Prostate gland (tissue), 2 donors: ENCODE measurements at regions not wholly inside any gene's neighbourhood (a gene's known extent, or its start where the extent isn't known, plus 50 kb on each side); places are given as distances from the start of the nearest gene placed in this dataset.
A peak's percentile ranks its signal among the peaks of the same experiment; 100 is the strongest.
"Not testable (repeated sequence)": the region's sequence is repeated elsewhere in the genome, so short reads cannot be mapped to it uniquely, and the experiment has no call there.

ENCODE experiments used
- DNase-seq: peaks from one replicate; pipeline ENCODE4 v3.0.0-alpha.2; 2019; ENCODE audit warnings: low spot score
- H3K27ac ChIP-seq, 2 donors: fragments of 200-600 bp; sonication (generic); 2 replicates each; pipeline ENCODE4 v1.5.1; 2017 to 2019
- H3K27me3 ChIP-seq: fragments of 200-600 bp; sonication (generic); replicated peaks from 2 replicates; pipeline ENCODE4 v1.5.1; 2019; ENCODE audit not compliant: insufficient read depth
- H3K36me3 ChIP-seq, 2 donors: fragments of 200-600 bp; sonication (generic); 1 replicate in 1 of 2; 2 replicates in 1 of 2; pipeline versions ENCODE4 v1.5.1 to v1.8.1; 2017 to 2019
- H3K4me1 ChIP-seq: fragments of 200-600 bp; sonication (generic); replicated peaks from 2 replicates; pipeline ENCODE4 v1.5.1; 2019
- H3K4me3 ChIP-seq, 2 donors: fragments of 200-600 bp; sonication (generic); 2 replicates each; pipeline ENCODE4 v1.5.1; 2017 to 2019
- H3K9me3 ChIP-seq: fragments of 200-600 bp; sonication (generic); 2 replicates; pipeline ENCODE4 v1.5.1; 2017
- CTCF ChIP-seq, 4 experiments: fragments of 200-600 bp in 2 of 4; fragments of 450-650 bp in 2 of 4; sonication (generic) in 2 of 4; IDR thresholded peaks; 1 replicate in 3 of 4; 2 replicates in 1 of 4; pipeline ENCODE4 v1.5.1; 2016 to 2019; ENCODE audit warnings: antibody characterized with exemption in 4 of 4, mild to moderate bottlenecking in 2 of 4, moderate library complexity in 2 of 4
- POLR2A ChIP-seq: fragments of 450-650 bp; IDR thresholded peaks from one replicate; pipeline ENCODE4 v1.6.1; 2016; ENCODE audit warnings: antibody characterized with exemption, mild to moderate bottlenecking
- POLR2AphosphoS5 ChIP-seq: sonication (generic); formaldehyde crosslinking; IDR thresholded peaks from one replicate; pipeline ENCODE4 v1.6.1; 2017; ENCODE audit warnings: antibody characterized with exemption
- WGBS: methylation state at CpG from one replicate; pipeline ENCODE4 v1.1.5; 2018; 5-methylcytosine and 5-hydroxymethylcytosine counted together
- intact Hi-C: fragments of 100-400 bp; cut with DNase I; formaldehyde crosslinking; loops from one replicate; pipeline ENCODE4 v1.14.2; 2022

- Histone ChIP-seq H3K4me3 (no peak overlapping the region), H3K9me3 (no peaks in the 10 kb centered on the region), H3K36me3 (no peaks in the 10 kb centered on the region), H3K27ac (no peak overlapping the region), H3K27me3 (no peaks in the 10 kb centered on the region), H3K4me1 (no peaks in the 10 kb centered on the region)
- WGBS = 90% methylated on average over 9 of the region's 9 CpGs
- intact Hi-C loops = no loop called here
- DNase-seq = no peak
- TF ChIP-seq CTCF (IDR thresholded peaks at IDR 0.05) = no peak
- no peak for TF ChIP-seq POLR2AphosphoS5
- no peak for TF ChIP-seq POLR2A
Measured at GRCh38 chr1:21378705-21379494, 61.0 kb upstream of the NBPF3 start.

- no peaks in the 10 kb centered on the region for H3K9me3 ChIP-seq
- H3K27ac ChIP-seq = no peak overlapping the region
- H3K4me3 ChIP-seq = no peak overlapping the region
- no peaks in the 10 kb centered on the region for H3K27me3 ChIP-seq
- intact Hi-C loops = loop anchor here (5.0 kb wide), 1 partner anchor 285 kb away; no protein-coding TSS in a partner anchor
- 86% methylated on average over 6 of the region's 6 CpGs for WGBS
- no peak for TF ChIP-seq POLR2A
- TF ChIP-seq POLR2AphosphoS5 = no peak
- TF ChIP-seq CTCF (IDR thresholded peaks at IDR 0.05) = no peak
- no peaks in the 10 kb centered on the region for H3K36me3 ChIP-seq
- H3K4me1 ChIP-seq = no peaks in the 10 kb centered on the region
- no peak for DNase-seq
Measured at GRCh38 chr1:21372383-21372782, 67.6 kb upstream of the NBPF3 start.

- Histone ChIP-seq H3K4me3 (no peak overlapping the region), H3K27me3 (no peaks in the 10 kb centered on the region), H3K4me1 (no peaks in the 10 kb centered on the region), H3K36me3 (no peaks in the 10 kb centered on the region), H3K9me3 (no peaks in the 10 kb centered on the region), H3K27ac (no peak overlapping the region)
- WGBS = 67% methylated on average over 4 of the region's 4 CpGs
- no peak for DNase-seq
- intact Hi-C loops = loop anchor here (1.0 to 5.0 kb wide), 3 partner anchors 115 to 287 kb away; no protein-coding TSS in a partner anchor
- TF ChIP-seq POLR2AphosphoS5 (no peak), POLR2A (no peak), CTCF (IDR thresholded peaks at IDR 0.05) (no peak)
Measured at GRCh38 chr1:21369905-21370304, 70.0 kb upstream of the NBPF3 start.

GRCh38 chr1:21368515-21369289 is 71.2 kb upstream of the NBPF3 start:
- H3K36me3 ChIP-seq = no peaks in the 10 kb centered on the region
- intact Hi-C loops = loop anchor here (1.0 to 2.0 kb wide), 2 partner anchors 113 to 136 kb away; no protein-coding TSS in a partner anchor
- peak; percentile 98 to 99 (median 99) for TF ChIP-seq CTCF (IDR thresholded peaks at IDR 0.05)
- peak; percentile 78 for TF ChIP-seq POLR2AphosphoS5
- TF ChIP-seq POLR2A = no peak
- no peaks in the 10 kb centered on the region for H3K27me3 ChIP-seq
- H3K4me1 ChIP-seq = no peaks in the 10 kb centered on the region
- H3K27ac ChIP-seq = no peak overlapping the region
- 28% methylated on average over 9 of the region's 9 CpGs for WGBS
- no peak overlapping the region for H3K4me3 ChIP-seq
- peak; percentile 66 for DNase-seq
- H3K9me3 ChIP-seq = no peaks in the 10 kb centered on the region

GRCh38 chr1:21367973-21368514 is 71.9 kb upstream of the NBPF3 start:
- DNase-seq, H3K36me3 ChIP-seq, H3K4me3 ChIP-seq, H3K9me3 ChIP-seq, H3K27me3 ChIP-seq, H3K27ac ChIP-seq, H3K4me1 ChIP-seq: not testable (repeated sequence)
- intact Hi-C loops = loop anchor here (2.0 kb wide), 1 partner anchor 135 kb away; no protein-coding TSS in a partner anchor
- WGBS = 47% methylated on average over 14 of the region's 14 CpGs
